ENCODE measurements at regions not wholly inside any gene's neighbourhood (a gene's known extent, or its start where the extent isn't known, plus 50 kb on each side); places are given as distances from the start of the nearest gene placed in this dataset.

DNA sequence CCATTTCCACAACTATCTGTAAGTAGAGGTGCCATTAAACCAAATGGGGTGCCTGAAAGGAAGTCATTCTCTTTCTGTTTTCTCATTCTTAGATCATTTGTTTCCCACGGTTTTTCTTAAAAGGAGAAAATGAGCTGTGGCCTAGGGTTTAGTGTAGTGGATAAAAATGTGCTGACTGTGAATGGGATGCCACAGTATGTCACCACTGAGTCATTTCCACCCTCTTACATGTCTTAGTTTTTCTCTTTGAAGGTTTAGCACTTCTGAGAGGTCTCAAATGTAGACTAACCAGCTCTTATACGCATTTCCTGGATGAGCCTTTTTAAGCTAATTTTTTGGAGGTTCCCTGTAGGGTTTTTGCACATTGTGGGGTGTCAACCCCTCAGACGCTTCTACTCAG, 244.5 kb upstream of the SPANXN1 start:
- DNase-seq (ENCODE audit: low read depth), result peak; percentile 2
- no peak overlapping the region for H3K4me3 ChIP-seq (ENCODE audit: low read depth, low read length)
- TF ChIP-seq, protein P1, sequence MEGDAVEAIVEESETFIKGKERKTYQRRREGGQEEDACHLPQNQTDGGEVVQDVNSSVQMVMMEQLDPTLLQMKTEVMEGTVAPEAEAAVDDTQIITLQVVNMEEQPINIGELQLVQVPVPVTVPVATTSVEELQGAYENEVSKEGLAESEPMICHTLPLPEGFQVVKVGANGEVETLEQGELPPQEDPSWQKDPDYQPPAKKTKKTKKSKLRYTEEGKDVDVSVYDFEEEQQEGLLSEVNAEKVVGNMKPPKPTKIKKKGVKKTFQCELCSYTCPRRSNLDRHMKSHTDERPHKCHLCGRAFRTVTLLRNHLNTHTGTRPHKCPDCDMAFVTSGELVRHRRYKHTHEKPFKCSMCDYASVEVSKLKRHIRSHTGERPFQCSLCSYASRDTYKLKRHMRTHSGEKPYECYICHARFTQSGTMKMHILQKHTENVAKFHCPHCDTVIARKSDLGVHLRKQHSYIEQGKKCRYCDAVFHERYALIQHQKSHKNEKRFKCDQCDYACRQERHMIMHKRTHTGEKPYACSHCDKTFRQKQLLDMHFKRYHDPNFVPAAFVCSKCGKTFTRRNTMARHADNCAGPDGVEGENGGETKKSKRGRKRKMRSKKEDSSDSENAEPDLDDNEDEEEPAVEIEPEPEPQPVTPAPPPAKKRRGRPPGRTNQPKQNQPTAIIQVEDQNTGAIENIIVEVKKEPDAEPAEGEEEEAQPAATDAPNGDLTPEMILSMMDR (IDR thresholded peaks at IDR 0.05; ENCODE audit: insufficient read depth, low read depth, low read length), result no peak

DNA sequence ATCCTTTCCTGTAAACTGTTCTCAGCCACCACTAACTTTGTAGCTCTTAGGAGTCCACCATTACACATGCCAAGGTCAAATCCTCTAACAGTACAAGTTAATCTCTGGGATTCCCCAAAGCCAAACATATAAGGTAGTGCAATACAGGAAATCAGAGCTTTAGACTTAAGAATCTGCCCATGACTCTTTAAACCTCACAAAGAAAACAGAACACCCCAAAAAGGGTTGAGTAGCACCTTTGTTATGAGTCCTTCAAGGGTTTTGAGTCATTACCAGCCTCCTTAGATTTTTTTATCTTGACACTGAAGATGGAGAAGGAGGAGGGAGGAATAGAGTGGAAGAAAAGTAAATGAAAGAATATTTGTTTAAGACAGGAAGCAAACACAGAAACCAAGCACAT, 243.9 kb upstream of the SPANXN1 start:
- H3K4me3 ChIP-seq (ENCODE audit: low read depth, low read length), result no peak overlapping the region
- DNase-seq (ENCODE audit: low read depth), result no peak
- TF ChIP-seq, protein P1 (IDR thresholded peaks at IDR 0.05; ENCODE audit: insufficient read depth, low read depth, low read length), result no peak

DNA sequence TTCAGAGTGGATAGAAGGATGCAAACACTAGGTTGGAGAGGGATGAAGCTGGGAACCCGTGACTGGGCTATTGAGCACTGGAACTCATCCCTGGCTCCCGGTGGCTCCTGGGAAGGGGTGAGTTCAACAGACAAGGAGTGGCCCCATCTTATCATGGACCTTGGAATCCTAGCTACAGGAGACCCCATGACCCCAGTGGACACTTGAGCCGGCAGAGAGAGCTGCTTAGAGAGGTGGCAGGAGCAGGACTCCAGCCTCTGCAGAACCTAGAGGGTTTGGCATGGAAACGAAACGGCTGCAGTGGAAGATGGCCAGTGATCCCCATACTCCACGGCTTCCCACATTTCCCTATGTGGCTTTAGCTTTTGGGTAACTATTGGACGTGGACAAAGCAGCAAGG, 205.8 kb upstream of the SPANXN1 start:
- DNase-seq (ENCODE audit: low read depth), result no peak

DNA sequence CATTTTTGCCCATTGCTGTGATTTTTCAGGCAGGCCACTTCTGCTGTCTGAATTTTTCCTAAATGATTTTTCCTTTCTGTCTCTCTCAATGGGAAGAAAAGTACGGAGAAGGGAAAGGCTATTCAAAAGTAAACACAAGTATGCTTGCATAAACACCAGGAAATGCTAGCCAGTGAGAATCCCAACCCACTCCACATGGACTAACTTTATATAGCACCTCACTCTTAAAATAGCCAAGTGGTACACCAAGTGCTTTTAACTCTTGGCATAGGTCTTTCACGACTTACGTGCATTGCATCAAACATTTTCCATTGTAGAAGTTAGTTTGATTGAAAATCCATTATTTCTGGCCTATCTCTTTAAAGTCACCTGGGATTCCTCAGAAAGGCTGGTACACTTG, 178.9 kb upstream of the SPANXN1 start:
- TF ChIP-seq, protein P1 (IDR thresholded peaks at IDR 0.05; ENCODE audit: insufficient read depth, low read depth, low read length), result no peak
- no peak for DNase-seq (ENCODE audit: low read depth)
- no peak overlapping the region for H3K4me3 ChIP-seq (ENCODE audit: low read depth, low read length)

More for the DNA sequence above, 205.8 kb upstream of the SPANXN1 start:
- H3K4me3 ChIP-seq (ENCODE audit: low read depth, low read length), result no peak overlapping the region
- TF ChIP-seq, protein P1 (IDR thresholded peaks at IDR 0.05; ENCODE audit: insufficient read depth, low read depth, low read length), result no peak

DNA sequence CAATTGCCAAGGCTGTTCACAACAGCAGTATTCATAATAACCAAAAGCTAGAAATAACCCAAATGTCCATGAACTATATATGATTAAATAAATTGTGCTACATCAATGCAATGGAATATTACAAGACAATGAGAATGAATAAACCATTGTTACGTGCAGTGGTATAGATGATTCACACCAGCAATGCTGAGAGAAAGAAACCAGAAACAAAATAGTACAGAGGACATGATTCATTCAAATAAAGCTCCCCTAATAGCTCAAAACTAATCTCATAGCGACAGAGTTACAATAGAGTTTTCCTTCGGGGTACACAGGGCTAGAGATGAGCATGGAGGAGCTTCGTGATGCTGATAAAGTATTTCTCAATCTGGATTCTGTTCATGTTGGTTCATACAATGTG, 148.1 kb upstream of the SPANXN1 start:
- DNase-seq (ENCODE audit: low read depth), result no peak
- TF ChIP-seq, protein P1 (IDR thresholded peaks at IDR 0.05; ENCODE audit: insufficient read depth, low read depth, low read length), result no peak

More for the DNA sequence above, 148.1 kb upstream of the SPANXN1 start:
- H3K4me3 ChIP-seq (ENCODE audit: low read depth, low read length), result no peak overlapping the region
